MM.1S (cell line): ENCODE measurements at regions not wholly inside any gene's neighbourhood (a gene's known extent, or its start where the extent isn't known, plus 50 kb on each side); places are given as distances from the start of the nearest gene placed in this dataset.

Experiments used
- EZH2 ChIP-seq: fragments of 300-600 bp; sonication (generic); optimal IDR thresholded peaks from 2 replicates; pipeline ENCODE3; 2017; ENCODE audit warnings: low read depth, mild to moderate bottlenecking, antibody characterized with exemption, low read length, mixed read lengths
- EZH2phosphoT487 ChIP-seq: fragments of 300-600 bp; sonication (generic); IDR thresholded peaks from 2 replicates; pipeline ENCODE4 v1.6.1; 2018; ENCODE audit warnings: antibody characterized with exemption, low read length
- TF ChIP-seq, protein P1 (sequence below): fragments of 300-600 bp; sonication (generic); IDR thresholded peaks from 2 replicates; pipeline ENCODE4 v1.5.1; 2016; ENCODE audit warnings: antibody characterized with exemption, low read length, mixed read lengths

DNA sequence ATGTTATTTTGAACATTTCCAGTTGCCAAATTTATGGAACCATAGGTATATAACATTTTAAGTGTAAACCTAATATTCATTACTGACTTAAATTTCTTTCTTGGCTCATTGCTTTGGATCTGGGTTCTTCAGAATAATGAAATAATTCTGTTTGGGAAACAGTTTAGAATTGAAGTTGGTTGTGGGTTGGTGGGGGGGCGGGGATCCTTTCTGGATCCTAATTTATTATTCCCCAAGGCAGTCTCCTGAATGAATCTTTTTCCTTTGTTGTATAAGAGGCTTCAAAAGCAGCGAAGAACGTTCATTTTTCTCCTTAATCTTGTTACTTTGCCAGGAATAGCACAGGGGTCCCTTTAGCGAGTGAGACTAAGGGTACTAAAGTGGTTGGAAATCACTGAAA, 325.5 kb downstream of the FOXG1 start:
- TF ChIP-seq, protein P1, sequence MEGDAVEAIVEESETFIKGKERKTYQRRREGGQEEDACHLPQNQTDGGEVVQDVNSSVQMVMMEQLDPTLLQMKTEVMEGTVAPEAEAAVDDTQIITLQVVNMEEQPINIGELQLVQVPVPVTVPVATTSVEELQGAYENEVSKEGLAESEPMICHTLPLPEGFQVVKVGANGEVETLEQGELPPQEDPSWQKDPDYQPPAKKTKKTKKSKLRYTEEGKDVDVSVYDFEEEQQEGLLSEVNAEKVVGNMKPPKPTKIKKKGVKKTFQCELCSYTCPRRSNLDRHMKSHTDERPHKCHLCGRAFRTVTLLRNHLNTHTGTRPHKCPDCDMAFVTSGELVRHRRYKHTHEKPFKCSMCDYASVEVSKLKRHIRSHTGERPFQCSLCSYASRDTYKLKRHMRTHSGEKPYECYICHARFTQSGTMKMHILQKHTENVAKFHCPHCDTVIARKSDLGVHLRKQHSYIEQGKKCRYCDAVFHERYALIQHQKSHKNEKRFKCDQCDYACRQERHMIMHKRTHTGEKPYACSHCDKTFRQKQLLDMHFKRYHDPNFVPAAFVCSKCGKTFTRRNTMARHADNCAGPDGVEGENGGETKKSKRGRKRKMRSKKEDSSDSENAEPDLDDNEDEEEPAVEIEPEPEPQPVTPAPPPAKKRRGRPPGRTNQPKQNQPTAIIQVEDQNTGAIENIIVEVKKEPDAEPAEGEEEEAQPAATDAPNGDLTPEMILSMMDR = no peak
- TF ChIP-seq EZH2 (no peak), EZH2phosphoT487 (no peak)
